ENCODE measurements at regions not wholly inside any gene's neighbourhood (a gene's known extent, or its start where the extent isn't known, plus 50 kb on each side); places are given as distances from the start of the nearest gene placed in this dataset.

DNA sequence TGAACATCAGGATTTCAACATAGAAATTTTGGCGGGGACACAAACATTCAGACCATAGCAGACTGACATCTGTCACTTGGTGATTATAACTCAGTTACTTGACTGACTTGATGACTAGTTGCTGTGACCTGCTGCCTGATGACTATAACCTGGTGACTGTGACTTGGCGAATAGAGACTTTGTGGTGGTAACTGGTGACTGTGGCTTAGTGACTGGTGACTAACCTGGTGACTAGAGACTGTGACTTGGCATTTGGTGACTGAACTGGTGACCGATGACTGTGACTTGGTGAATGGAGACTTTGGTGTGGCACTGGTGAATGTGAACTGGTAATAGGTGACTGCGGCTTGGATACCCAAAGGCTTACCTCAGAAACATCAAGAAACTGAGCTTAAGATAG lies 563.1 kb upstream of the FAM98A start:
- H3K36me3 Mint-ChIP-seq (ENCODE audit: low read depth, unreplicated experiment), result no peaks in the 10 kb centered on the region
- H3K9me3 ChIP-seq (ENCODE audit: insufficient read depth, low read depth, low read length), result no peaks in the 10 kb centered on the region
- no peak overlapping the region for H3K27ac ChIP-seq (ENCODE audit: low read depth, low read length)
- TF ChIP-seq EZH2 (IDR thresholded peaks at IDR 0.05; ENCODE audit: insufficient read depth, low read length), result no peak
- no peak for TF ChIP-seq CTCF (IDR thresholded peaks at IDR 0.05; ENCODE audit: insufficient read depth, low read depth, low read length)
- FAIRE-seq (no peak), DNase-seq (ENCODE audit: low read depth) (no peak)
- no peak overlapping the region for H3K27ac Mint-ChIP-seq (ENCODE audit: unreplicated experiment)
- no peak overlapping the region for H3K4me2 ChIP-seq (ENCODE audit: low read length)
- H4K20me1 ChIP-seq (ENCODE audit: insufficient read depth, low read length), result no peaks in the 10 kb centered on the region
- no peaks in the 10 kb centered on the region for H3K4me1 Mint-ChIP-seq (ENCODE audit: low read depth, unreplicated experiment)
- H3K9me3 Mint-ChIP-seq (ENCODE audit: unreplicated experiment), result no peaks in the 10 kb centered on the region
- H3K79me2 ChIP-seq (ENCODE audit: insufficient read depth, low read length), result no peaks in the 10 kb centered on the region
- H3K36me3 ChIP-seq (ENCODE audit: insufficient read depth, low read length), result no peaks in the 10 kb centered on the region
- H3K4me1 ChIP-seq (ENCODE audit: insufficient read depth, low read length), result no peaks in the 10 kb centered on the region
- H3K4me3 ChIP-seq (ENCODE audit: insufficient read depth, low read depth, low read length), result no peak overlapping the region
- H3K27me3 Mint-ChIP-seq (ENCODE audit: low read depth, unreplicated experiment), result no peaks in the 10 kb centered on the region
- H3K9ac ChIP-seq (ENCODE audit: low read length), result no peak overlapping the region
- no peaks in the 10 kb centered on the region for H3K27me3 ChIP-seq (ENCODE audit: insufficient read depth, low read length)
- no peak overlapping the region for H3K4me3 Mint-ChIP-seq (ENCODE audit: unreplicated experiment)
- H2AFZ ChIP-seq (ENCODE audit: low read depth, low read length), result no peak overlapping the region

- no peak overlapping the region for H3K4me2 ChIP-seq (ENCODE audit: low read length)
- H3K4me3 Mint-ChIP-seq (ENCODE audit: unreplicated experiment), result no peak overlapping the region
- H3K36me3 ChIP-seq (ENCODE audit: insufficient read depth, low read length), result no peaks in the 10 kb centered on the region
- no peak overlapping the region for H3K27ac ChIP-seq (ENCODE audit: low read depth, low read length)
- no peak overlapping the region for H3K9ac ChIP-seq (ENCODE audit: low read length)
- FAIRE-seq, result no peak
- no peaks in the 10 kb centered on the region for H3K4me1 ChIP-seq (ENCODE audit: insufficient read depth, low read length)
- no peaks in the 10 kb centered on the region for H4K20me1 ChIP-seq (ENCODE audit: insufficient read depth, low read length)
- H3K27me3 ChIP-seq (ENCODE audit: insufficient read depth, low read length), result no peaks in the 10 kb centered on the region
- no peak overlapping the region for H3K27ac Mint-ChIP-seq (ENCODE audit: unreplicated experiment)
- no peak for DNase-seq (ENCODE audit: low read depth)
- no peaks in the 10 kb centered on the region for H3K9me3 Mint-ChIP-seq (ENCODE audit: unreplicated experiment)
- H3K4me1 Mint-ChIP-seq (ENCODE audit: low read depth, unreplicated experiment), result no peaks in the 10 kb centered on the region
- no peaks in the 10 kb centered on the region for H3K9me3 ChIP-seq (ENCODE audit: insufficient read depth, low read depth, low read length)
- H2AFZ ChIP-seq (ENCODE audit: low read depth, low read length), result no peak overlapping the region
- TF ChIP-seq CTCF (IDR thresholded peaks at IDR 0.05; ENCODE audit: insufficient read depth, low read depth, low read length), result no peak
- no peak for TF ChIP-seq EZH2 (IDR thresholded peaks at IDR 0.05; ENCODE audit: insufficient read depth, low read length)
- no peak overlapping the region for H3K4me3 ChIP-seq (ENCODE audit: insufficient read depth, low read depth, low read length)
- no peaks in the 10 kb centered on the region for H3K27me3 Mint-ChIP-seq (ENCODE audit: low read depth, unreplicated experiment)
- no peaks in the 10 kb centered on the region for H3K36me3 Mint-ChIP-seq (ENCODE audit: low read depth, unreplicated experiment)
- no peaks in the 10 kb centered on the region for H3K79me2 ChIP-seq (ENCODE audit: insufficient read depth, low read length)
Measured at GRCh38 chr2:34161549-34161948, 562.5 kb upstream of the FAM98A start.

GRCh38 chr2:34159901-34160300 lies 560.8 kb upstream of the FAM98A start:
- Histone ChIP-seq H3K9me3 (ENCODE audit: insufficient read depth, low read depth, low read length) (no peaks in the 10 kb centered on the region), H3K36me3 (ENCODE audit: insufficient read depth, low read length) (no peaks in the 10 kb centered on the region), H3K4me1 (ENCODE audit: insufficient read depth, low read length) (no peaks in the 10 kb centered on the region), H3K4me3 (ENCODE audit: insufficient read depth, low read depth, low read length) (no peak overlapping the region), H2AFZ (ENCODE audit: low read depth, low read length) (no peak overlapping the region), H4K20me1 (ENCODE audit: insufficient read depth, low read length) (no peaks in the 10 kb centered on the region), H3K27me3 (ENCODE audit: insufficient read depth, low read length) (no peaks in the 10 kb centered on the region), H3K79me2 (ENCODE audit: insufficient read depth, low read length) (no peaks in the 10 kb centered on the region), H3K27ac (ENCODE audit: low read depth, low read length) (no peak overlapping the region), H3K4me2 (ENCODE audit: low read length) (no peak overlapping the region), H3K9ac (ENCODE audit: low read length) (no peak overlapping the region)
- no peak for FAIRE-seq
- Mint-ChIP-seq H3K9me3 (ENCODE audit: unreplicated experiment) (no peaks in the 10 kb centered on the region), H3K4me1 (ENCODE audit: low read depth, unreplicated experiment) (no peaks in the 10 kb centered on the region), H3K36me3 (ENCODE audit: low read depth, unreplicated experiment) (no peaks in the 10 kb centered on the region), H3K4me3 (ENCODE audit: unreplicated experiment) (no peak overlapping the region), H3K27ac (ENCODE audit: unreplicated experiment) (no peak overlapping the region), H3K27me3 (ENCODE audit: low read depth, unreplicated experiment) (no peaks in the 10 kb centered on the region)
- TF ChIP-seq CTCF (IDR thresholded peaks at IDR 0.05; ENCODE audit: insufficient read depth, low read depth, low read length) (no peak), EZH2 (IDR thresholded peaks at IDR 0.05; ENCODE audit: insufficient read depth, low read length) (no peak)
- DNase-seq (ENCODE audit: low read depth), result no peak
